22Rv1 (cell line): ENCODE measurements at regions not wholly inside any gene's neighbourhood (a gene's known extent, or its start where the extent isn't known, plus 50 kb on each side); places are given as distances from the start of the nearest gene placed in this dataset.

Experiments
- CTCF ChIP-seq: fragments of 450-650 bp; IDR thresholded peaks from 2 replicates; pipeline ENCODE4 v1.5.1; 2017; ENCODE audit warnings: mild to moderate bottlenecking
- ZFX ChIP-seq: fragments of 450-650 bp; IDR thresholded peaks from 2 replicates; pipeline ENCODE4 v1.6.1; 2017; ENCODE audit warnings: antibody characterized with exemption, borderline replicate concordance

GRCh38 chr9:81506941-81507864 is 182.1 kb downstream of the TLE1 start:
- TF ChIP-seq CTCF = no peak
- TF ChIP-seq ZFX = no peak
